HG03469 (cell line): ENCODE measurements at regions not wholly inside any gene's neighbourhood (a gene's known extent, or its start where the extent isn't known, plus 50 kb on each side); places are given as distances from the start of the nearest gene placed in this dataset.

Source experiments
- ATAC-seq: cut with Tn5 transposase; IDR thresholded peaks from one replicate; pipeline ENCODE4 v1.9.1; 2021; ENCODE audit warnings: mild to moderate bottlenecking, moderate library complexity, moderate number of reproducible peaks; ENCODE audit not compliant: unreplicated experiment

DNA sequence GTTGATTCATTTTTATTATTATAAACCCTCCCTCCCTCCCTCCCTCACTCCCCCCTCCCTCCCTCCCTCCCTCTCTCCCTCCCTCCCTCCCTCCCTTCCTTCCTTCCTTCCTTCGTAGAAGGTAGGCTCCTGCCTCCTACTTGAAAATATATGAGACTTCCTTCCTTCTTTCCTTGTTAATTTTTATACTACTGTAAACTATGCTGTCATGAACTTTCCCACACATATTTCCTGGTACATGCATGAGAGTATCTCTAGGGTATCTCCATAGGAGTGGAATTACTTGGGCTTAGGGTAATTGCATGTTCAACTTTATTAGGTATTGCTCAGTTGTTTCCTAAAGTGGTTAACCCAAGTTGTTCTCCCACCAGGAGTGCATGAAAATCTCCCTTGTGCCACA is 330.6 kb downstream of the KCNRG start:
- ATAC-seq, result no peak

DNA sequence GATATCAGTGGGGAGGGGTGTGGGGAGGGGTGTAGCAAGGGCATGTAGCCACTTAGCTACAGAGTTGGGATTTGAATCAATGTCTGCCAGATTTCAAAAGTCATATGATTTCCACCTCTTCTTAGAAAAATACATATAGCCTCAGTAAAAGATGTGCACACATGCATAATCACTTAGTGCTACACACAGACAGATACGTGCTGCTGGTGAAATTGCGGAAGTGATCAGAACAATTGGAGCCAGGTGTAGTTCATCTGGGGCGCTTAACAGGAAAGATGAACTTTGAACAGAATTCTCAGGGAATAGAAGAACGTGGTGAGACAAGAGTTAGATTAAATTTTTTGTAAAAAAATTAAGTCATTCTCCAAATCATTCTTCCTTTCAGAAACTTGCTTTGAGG is 333.1 kb downstream of the KCNRG start:
- no peak for ATAC-seq

DNA sequence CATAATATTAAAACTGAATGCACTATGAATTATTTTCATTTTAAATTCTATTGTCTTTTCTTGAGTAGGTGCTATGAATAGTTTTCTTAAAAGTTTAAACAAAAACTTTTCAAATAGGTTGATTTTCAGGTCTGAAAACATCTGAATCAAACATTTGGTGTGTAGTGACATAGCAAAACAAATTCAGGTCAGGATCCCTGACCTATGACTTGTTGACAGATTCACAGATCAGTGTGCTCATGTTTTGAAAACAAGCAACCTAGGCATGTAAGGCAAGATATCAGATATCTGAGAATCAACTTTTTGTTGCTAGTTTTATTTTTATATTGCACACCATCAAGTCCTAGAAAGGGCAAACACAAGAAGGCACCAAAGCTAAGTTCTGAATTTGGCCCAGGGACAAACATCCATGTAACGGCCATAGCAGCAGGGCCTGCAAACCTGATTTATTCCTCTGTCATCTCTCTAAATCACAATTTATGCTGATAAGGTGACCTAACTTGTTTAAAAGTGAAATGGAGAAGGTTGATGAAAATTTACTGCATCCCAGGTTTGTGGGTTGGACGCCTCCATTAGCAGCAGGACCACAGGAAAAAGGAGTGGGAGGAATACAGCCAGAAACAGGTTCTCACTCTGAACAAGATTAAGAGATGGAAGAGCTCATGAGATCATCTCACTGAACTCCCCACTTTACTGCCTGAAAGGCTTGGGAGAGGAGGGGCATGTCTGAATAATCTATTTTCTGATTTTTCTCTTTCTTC is 337.7 kb downstream of the KCNRG start:
- ATAC-seq, result no peak

DNA sequence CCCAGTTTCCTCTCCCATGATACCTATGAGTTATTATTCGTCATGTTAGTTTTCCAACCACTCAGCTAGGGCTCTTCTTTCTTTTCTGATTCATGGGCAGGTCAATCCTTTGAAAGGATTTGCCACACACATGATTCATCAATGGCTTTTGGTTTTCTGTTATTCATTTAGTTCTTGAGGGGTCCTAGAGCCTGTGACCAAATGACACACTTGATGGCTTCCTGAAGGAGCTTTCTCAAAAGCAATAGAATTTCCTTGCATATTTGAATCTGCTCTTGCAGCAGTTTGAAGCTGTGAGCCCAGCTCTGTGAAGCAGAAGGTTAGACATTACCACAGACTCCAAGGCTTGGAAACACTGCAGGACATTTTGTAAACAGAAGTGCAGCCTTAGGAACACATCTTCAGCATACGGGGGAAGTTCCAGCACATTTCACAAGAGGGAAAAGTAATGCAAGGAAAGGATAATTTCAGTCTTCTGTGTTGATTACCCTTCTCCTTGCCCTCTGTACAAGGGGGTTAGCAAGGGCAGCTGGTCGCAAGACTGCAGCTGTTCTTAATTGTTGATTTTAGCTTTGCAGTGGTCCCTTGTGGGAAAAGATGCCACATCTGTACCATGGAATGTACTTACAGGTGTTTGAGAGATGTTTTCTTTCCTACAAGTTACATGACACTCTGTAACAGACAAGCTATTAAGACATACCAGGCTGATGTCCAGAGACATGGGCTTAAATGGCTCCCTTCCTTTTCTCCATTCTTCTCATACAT is 338.6 kb downstream of the KCNRG start:
- ATAC-seq, result no peak

DNA sequence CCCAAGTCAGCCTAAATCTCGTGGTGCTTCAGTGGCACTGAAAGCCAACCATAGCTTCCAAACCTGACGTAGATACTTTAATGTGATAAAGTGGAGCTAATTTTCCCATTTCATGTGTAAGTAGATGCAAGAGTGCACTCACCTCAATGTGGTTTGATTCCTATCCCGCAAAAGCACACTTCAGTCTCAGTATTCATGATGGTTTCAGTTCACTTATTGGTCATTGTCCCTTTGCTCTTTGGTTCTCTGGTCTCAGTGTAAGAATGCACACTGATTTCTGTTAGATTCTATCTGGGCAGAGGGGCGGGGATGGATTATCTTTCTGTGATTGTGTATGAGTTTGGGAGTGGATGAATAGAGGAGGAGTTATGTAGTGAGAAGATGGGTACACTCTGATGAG is 340.6 kb downstream of the KCNRG start:
- no peak for ATAC-seq

DNA sequence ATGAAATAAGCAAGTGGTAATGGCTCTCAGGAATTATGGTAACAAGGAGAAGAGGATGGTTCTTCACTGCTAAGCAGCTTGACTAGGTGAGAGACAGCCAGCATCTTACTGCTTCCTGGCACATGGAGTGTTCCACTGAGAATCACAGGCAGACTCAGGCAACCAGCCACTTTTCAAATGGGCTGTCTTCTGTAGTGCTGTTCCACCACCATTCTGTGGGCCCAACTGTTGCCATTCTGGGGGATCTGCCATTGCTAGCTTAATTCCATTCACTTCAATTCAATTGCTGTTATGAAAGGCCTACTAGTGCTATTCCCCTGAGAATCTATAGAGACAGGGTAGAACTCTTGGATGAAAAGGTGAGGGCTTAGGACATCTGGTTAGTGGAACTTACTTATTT is 341.9 kb downstream of the KCNRG start:
- no peak for ATAC-seq

DNA sequence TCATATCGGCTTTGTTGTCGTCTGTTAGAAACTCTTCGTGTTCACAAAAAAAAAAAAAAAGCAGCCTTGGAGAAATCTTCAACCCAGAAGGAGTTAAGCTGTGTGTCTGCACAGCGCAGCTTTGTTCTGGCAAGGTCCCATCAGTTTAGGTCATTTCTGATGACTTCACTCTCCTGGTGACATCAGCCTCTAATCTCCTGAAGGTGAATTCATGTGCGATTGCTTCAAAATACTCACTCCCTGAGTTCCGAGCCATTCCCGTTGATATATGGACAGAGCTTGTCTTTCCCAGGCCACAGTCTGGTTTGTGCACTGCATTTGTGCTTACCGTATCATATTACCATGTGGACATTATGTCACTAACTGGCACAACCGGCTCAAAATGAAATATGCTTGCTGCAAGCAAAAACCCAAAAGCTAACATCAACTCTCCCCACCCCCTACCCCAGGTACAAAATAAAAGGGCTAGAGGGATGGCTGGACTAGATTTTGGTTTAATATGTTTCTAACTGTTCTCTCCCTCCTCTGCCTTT is 342.4 kb downstream of the KCNRG start:
- ATAC-seq, result no peak

DNA sequence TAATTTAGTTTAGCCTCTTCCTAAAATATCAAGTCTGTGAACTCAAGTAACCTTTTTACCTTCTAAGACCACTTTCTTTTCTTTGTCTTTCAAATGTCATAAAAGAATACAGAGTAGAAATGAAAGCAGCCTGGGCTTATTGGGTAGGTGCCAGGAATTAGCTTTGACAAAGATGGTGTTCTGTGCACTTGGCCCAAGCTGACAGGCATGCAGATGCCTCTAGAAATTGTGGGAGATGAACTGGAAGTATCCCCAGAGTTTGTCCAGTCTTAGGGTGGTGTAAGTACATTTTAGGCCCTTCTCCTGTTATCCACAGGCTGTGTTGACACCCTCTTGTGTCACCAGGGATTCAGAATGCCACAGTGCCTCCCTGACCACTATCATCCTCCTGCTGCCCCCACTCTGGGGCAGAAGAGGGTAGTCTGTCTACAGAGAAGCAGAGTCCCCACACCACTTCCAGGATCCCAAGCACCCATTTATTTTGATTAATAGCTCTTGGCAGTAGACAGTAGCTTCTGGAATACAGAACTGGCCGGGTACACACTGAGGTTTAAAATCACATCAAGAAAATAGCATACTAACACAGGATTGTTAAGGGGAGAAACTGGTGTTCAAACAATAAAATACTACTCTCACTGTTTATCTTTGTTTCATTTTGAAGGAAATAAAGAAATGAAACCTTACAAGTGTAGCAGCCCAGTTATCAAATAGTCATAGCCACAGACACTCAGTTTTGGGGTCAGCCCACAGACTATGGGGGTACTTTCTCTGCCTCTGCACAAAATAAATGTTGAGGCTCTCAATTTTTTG is 343.2 kb downstream of the KCNRG start:
- no peak for ATAC-seq

DNA sequence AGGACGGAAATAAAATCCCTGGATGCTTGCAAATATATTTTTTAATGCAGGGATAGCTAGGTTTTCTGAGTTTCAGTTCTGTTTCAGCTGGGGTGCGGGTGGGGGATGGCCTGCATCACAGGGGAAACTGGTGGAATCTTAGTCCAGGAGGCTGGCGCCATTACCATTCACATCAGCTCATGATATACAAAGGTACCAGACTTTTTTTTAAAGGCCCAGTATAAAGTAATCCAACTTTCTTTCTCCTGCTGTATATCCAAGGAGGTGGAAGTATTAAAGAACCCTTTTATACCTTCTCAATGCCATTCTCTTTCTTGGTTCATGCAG is 343.8 kb downstream of the KCNRG start:
- no peak for ATAC-seq

DNA sequence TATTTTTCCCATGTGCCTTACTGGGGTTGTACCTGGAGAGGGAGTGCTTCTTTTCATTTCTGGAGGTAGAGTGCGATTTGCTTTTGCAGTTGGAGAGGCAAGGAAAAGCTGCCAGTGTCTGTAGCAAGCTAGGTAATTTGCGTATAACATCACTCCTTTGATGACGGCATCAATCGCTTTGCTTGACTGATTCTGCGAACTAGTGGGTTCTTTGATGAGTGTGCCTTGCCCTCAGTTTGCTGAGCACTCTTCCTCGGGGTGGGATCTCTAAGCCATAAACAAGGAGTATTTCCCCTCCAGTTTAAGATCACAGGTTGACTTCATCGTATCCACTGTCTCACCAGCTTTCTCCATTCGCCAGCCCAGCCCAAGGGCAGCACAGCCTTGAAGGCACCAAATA is 344.5 kb downstream of the KCNRG start:
- ATAC-seq, result no peak

DNA sequence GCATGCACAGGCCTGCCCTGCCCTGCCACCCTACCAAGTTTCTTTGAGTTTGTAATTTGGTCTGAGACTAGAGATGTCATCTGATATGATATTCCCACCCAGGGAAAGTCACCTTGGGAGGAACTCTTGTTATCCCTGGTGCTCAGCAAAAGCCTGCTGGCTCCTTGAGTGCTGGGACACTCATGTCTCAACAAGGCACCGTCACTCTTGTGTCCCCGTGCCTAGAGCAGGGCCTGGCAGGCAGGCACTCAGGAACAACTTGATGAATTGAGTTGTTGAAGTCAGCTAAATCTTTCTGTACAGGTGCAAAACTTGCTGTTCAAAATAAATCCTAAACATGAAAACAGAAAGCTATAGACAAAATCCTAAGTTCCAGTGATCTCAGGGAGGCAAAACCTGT is 345.4 kb downstream of the KCNRG start:
- no peak for ATAC-seq

DNA sequence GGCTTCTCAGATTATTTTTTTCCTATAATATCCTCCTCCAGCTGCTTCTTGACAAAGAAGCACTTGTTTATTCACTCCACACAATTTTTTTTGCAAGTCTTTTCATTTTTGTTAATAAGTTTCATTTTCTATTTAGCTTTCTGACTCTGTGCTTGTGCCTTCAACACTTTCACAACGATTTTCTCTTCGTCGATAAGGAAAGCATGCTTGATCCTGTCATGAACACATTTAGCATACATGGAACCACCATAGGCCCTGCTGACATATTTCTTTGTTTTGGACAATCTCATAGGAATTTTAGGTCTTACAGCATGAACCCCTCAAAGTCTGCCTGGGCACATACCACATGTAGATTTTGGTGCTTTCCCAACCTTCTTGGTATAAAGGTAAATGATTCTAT is 346.0 kb downstream of the KCNRG start:
- ATAC-seq, result no peak

DNA sequence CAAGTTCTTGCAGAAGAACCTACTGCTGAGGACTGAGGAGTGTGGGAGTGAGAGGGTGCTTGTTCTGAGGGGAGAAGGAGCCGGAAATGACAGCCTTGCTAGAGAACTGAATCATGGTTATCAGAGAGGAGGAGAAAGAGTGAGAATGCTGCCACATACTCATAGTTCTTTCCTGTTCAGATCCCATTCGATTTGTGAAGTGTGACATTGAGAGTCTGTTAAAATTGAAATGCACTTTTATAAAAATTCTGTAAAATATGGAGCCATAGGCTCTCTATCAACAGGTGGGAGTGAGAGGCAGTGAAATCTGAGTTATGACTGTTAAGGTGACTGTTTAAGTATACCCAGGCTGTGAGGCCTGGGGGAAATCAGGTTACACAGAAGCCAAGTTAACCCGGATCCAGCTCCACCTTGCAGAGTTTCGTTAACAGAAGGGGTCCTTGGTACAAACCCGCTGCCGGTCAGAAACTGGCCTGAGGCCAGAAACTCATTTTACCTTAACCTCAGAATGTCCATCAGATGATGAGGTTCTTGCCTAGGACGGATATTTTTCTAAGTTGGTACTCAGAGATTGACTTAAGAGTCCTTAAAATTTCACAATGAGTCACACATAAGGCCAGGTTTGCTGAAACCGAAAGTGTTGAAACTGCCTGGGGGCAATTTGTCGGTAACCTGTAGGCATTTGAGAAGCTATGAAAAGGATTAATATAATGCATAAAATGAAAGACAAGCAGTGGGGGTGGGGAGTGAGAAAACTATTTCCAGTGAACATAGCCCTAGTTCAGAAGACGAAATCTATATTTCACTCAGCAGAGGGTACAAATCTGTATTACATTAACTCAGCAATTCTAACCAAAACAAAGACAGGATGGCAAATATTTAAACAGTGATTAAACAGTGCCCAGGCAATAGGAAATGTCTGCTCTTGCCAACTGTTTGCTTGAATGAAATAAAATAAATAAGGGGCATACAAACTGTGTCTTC is 350.5 kb downstream of the KCNRG start:
- no peak for ATAC-seq

DNA sequence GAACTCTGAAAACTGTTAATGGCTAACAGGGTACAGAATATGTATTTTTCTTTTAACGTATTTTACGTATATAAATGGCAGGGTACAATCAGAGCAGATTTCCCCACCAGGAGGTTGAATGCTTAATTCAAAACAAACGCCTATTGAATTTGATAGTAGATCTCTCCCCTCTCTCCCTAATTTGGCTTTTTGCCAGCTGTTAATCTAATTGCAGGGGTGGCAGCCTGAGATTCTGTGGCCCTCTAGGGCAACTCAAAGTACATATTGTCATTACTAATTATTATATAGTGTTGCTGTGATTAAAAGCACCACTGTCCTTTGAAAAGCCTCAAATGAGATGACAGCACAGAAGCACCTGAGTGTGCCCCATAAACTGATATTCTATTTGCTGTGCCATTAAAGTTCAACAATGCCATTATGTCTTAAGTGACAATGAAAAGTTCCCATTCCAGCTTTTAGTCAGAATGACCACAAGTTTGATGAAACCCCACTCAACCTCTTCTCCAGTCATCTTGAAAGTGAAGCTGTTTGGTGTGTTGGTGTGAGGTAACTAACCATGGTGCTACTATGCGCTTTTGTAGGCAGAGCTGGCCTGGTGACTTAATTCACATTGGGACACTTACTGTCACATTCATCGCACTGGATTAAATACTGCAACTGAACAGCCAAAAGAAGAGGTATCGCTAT is 351.4 kb downstream of the KCNRG start:
- peak; percentile 51 for ATAC-seq

DNA sequence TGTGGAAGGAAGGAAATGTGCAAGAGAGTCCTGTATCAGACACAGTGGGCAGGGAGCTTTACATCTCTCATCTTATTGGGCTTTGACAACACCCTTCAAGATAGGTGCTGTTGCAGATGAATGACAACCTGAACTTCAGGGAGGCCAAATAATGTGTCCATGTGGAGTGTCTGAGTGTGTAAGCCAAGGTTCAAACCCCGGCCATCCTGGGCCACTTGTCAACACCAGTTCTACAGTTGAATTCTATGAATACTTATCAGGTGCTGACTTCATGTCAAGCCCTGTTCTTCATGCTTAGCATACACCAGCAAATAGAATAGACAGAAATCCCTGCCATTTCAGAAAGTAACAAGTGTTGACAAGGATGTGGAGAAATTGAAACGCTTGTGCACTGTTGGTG is 354.4 kb downstream of the KCNRG start:
- ATAC-seq, result no peak

DNA sequence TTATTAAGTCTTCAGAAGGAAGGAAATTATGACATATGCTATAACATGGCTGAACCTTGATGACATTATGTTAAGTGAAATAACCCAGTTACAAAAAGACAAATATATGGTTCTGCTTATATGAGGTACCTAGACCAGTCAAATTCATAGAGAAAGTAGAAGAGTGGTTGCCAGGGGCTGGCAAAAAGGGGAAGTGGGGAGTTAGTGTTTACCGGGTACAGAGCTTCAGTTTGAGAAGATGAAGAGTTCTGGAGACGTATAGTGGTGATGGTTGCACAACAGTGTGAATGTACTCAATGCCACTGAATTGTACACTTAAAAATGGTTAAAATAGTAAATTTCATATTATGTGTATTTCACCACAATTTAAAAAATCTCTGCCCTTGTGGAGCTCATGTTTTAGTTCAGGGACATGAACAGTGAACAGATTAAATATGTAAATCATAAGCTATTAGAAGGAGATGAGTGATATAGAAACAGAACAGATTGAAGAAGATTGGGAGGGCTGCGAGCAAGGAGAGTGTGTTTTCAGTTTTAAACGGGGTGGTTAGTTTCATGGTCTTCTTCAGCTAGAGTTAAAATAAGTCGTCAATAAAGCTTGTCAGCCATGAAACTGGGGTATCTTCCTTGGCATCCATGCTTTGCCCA is 355.2 kb downstream of the KCNRG start:
- ATAC-seq, result peak; percentile 50

DNA sequence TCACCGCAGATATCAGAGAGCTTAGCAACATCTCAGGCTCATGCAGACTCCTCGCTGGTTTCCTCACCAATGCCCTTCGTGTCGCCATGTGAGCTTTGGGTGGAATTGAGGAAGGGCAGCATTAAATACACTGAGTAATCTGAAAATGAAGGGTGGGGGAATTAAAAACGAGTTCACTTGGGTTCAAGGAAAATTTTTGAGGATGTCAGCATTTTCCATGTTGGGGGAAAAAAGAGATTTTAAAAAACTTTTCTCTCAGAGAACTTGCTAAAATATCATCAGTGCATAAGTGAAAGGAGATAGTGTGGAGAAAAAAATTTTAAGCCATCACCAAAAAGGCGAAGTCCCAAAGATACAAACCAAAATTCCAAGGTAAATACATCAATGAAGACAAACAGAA is 359.3 kb downstream of the KCNRG start:
- no peak for ATAC-seq

DNA sequence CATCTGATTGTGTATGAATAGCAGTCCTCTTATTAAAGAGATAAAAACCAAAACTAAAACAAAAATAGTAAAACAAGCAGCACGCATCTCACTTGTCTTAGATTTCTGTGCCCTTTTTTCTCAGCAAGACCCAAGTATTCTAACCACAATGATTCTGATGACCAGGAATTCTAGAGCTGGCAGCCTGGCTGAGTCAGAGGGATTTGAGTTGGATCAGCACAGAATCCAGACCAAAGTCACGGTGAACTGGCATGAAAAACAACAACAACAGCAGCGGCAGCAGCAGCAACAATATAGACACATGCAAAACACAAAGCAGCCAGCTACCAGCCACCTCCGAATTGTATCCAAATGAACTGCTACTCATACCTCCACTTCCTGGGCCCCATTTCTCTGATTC is 360.5 kb downstream of the KCNRG start:
- no peak for ATAC-seq

DNA sequence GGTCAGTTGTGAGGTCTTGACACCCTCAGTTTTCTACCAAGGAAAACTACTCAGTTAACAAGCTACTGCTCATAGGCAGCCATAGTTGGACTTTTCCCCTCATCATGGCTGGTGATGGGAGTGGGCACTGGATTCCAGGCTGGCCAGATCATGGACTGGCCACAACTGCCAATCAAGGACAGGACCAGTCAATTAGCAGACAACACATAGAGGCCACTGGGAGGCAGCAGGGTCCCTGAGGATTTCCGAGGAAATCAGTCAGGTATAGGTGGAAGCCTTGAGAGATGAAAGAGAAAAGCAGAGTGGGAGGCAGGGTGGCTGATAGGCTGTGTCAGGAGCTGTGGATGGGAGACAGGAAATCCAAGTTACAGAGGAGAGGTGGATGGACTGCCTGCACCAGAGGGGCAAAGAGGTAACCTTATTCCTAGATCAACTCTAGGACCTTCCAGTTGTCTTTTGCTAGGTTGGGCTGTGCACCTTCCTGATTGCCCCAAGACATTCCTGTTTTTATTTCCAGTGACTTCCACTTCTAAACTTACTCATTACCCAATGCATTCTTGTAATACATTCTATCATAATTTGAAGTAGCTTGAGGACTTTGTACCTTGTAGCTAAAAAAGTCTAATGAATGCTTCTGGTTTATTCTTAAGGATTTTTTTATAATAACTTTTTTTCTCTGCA is 361.8 kb downstream of the KCNRG start:
- no peak for ATAC-seq
